GM13977 (cell line): ENCODE measurements at regions not wholly inside any gene's neighbourhood (a gene's known extent, or its start where the extent isn't known, plus 50 kb on each side); places are given as distances from the start of the nearest gene placed in this dataset.

Experiments used
- DNase-seq: peaks from one replicate; pipeline ENCODE4 v3.0.0; 2012; ENCODE audit warnings: low spot score
- in situ Hi-C: fragments of 300-500 bp; cut with MboI; formaldehyde crosslinking; loops from one replicate; pipeline ENCODE4 v1.12.0; 2022; ENCODE audit warnings: low sequenced_read_pairs, low pct_unique_long_range_greater_than_20kb, mixed read lengths, inconsistent platforms; ENCODE audit not compliant: unreplicated experiment
- TF ChIP-seq, protein P1 (sequence below): IDR thresholded peaks from 2 replicates; pipeline ENCODE4 v1.5.1; 2012; ENCODE audit warnings: mild to moderate bottlenecking, control low read depth; ENCODE audit not compliant: insufficient read depth; ENCODE audit errors: extremely low read depth, missing control alignments

DNA sequence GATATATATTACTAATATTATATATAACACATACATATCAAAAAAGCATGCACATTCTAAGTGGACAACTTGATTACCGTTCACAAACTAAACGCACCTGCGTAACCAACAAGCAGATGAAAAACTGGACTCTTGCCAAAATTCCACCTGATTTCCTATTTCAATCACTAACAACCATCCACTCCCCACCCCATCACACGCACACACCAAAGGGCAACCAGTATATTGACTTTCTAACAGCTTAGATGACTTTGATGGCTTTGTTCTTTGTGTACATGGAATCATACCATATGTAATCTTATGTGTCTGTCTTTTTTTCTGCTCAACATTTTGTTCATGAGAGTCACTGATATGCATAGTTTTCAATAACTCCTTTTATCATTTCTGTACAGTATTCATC, 496.8 kb upstream of the ARRDC4 start:
- TF ChIP-seq, protein P1, sequence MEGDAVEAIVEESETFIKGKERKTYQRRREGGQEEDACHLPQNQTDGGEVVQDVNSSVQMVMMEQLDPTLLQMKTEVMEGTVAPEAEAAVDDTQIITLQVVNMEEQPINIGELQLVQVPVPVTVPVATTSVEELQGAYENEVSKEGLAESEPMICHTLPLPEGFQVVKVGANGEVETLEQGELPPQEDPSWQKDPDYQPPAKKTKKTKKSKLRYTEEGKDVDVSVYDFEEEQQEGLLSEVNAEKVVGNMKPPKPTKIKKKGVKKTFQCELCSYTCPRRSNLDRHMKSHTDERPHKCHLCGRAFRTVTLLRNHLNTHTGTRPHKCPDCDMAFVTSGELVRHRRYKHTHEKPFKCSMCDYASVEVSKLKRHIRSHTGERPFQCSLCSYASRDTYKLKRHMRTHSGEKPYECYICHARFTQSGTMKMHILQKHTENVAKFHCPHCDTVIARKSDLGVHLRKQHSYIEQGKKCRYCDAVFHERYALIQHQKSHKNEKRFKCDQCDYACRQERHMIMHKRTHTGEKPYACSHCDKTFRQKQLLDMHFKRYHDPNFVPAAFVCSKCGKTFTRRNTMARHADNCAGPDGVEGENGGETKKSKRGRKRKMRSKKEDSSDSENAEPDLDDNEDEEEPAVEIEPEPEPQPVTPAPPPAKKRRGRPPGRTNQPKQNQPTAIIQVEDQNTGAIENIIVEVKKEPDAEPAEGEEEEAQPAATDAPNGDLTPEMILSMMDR, result no peak
- in situ Hi-C loops, result no loop called here
- no peak for DNase-seq

DNA sequence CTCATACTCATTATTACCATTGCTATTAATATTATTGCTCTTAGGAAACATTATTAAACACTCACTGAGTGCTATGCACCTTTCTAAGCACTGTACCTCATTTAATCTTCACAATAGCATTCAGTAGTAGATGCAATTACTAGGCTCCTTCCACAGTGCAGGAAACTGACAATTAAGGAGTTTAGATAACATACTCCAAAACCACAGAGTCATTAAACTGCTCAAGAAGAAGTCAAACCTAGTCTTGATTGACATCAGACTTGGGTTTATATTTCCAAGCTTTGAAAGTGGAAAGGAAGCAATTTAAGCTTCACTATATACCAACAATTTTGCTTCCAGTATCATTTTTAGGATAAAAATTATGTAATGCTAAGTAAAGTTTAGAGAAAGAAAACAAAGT, 490.1 kb upstream of the ARRDC4 start:
- in situ Hi-C loops, result no loop called here
- DNase-seq, result no peak
- TF ChIP-seq, protein P1, result no peak

DNA sequence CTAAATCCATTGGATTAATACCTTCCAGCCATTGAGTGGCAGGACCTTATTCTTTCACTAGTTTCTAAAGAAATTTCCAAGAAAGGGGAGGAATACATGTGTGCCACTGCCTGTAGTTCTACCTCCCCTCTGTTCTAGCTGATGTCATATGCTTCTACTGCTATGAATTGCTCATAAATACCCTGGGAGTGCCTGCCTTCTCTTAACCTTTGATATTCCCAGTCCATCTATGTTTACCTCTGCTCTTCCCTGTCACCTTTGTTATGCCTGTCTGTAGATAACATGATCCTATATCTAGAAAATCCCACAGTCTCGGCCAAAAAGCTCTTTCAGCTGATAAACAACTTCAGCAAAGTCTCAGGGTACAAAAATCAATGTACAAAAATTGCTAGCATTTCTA, 486.9 kb upstream of the ARRDC4 start:
- TF ChIP-seq, protein P1, result no peak
- in situ Hi-C loops, result no loop called here
- DNase-seq, result no peak

DNA sequence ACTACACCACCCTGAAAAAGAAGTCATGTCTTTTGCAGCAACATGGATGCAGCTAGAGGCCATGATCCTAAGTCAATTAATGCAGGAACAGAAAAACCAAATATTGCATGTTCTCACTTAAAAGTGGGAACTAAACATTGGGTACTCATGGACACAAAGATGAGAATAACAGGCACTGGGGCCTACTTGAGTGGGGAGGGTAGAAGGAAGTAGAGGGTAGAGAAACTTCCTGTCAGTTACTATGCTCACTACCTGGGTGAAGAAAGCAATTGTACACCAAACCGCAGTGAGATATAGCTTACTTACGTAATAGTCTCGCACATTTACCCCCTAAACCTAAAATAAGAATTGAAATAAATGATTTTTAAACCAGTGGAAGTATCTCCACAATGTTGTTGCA, 480.5 kb upstream of the ARRDC4 start:
- TF ChIP-seq, protein P1, result no peak
- no peak for DNase-seq
- in situ Hi-C loops, result no loop called here

DNA sequence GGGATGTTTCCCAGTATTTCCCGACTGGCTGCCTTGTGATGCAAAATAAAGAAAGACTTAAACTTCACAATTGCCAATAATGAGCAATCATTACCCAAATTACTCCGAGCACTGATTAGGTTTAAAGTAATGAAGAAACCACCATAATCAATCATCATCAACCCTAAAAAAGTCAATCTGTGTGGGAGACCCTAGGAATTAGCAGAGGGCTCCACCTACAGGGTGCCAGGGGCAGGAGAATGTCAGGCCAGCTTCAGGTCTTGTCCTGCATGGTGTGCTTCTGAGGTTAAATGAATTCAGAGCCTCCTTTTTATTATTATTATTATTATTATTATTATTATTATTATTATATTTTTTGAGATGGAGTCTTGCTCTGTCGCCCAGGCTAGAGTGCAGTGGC, 478.0 kb upstream of the ARRDC4 start:
- in situ Hi-C loops, result no loop called here
- TF ChIP-seq, protein P1, result no peak
- no peak for DNase-seq

DNA sequence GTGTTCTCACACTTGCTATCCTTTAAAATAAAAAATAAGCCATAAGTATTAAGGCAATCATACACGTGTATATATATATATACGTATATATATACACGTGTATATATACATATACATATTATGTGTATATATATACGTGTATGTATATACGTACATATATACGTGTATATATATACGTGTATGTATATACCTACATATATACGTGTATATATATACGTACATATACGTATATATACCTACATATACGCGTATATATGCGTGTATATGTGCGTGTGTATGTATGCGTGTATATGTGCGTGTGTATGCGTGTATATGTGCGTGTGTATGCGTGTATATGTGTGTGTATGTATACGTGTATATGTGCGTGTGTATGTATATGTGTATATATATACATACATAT, 477.3 kb upstream of the ARRDC4 start:
- TF ChIP-seq, protein P1, result no peak
- no peak for DNase-seq
- in situ Hi-C loops, result no loop called here

DNA sequence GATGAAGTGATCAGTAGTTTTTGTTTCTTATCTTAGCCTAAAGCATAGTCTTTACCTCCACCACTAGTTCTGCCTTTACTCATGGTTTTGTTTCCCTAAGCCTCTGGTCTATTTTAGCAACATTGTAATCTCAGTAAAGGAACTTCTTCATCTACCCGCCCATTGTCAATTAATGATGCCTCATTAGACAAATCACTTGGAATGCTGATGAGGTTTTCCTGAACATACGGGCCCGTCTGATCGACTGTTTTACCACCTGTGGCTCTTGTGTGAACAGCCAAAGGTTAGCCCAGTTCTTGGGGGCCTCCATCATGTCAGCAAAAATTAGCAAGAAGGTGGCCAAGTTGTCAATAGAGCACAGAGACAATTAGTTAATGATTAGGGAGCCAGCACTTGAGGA, 470.1 kb upstream of the ARRDC4 start:
- in situ Hi-C loops, result no loop called here
- TF ChIP-seq, protein P1, result no peak
- no peak for DNase-seq
